ENCODE measurements at regions not wholly inside any gene's neighbourhood (a gene's known extent, or its start where the extent isn't known, plus 50 kb on each side); places are given as distances from the start of the nearest gene placed in this dataset.

DNA sequence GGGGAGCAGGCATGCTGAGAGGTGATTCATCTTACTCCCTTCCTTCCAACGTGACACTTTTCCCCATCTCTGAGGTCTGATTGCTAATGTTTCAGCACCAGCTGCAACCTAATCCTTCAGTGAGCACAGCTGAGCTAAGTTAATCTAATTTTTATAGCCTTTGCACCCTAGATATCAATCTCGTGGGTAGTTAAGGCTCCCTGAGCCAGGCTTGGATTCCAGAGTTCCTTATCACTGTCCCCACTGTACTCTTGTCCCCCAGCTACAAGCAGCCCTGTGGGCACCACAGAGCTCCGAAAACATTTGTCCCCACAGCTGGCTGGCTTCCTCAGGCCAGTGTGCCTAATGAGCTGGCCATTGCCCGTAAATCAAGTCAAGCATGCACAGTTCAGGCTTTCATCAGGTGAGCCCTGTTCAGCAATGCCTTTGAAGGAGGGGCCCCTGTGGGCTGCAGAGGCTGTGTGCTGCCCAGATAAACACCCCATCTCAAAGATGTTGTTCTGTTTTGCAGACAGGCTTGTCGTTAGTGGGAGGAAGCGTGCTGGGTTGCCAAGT, 376.9 kb upstream of the RASGRP1 start:
- DNase-seq = no peak
- H3K27ac ChIP-seq = no peak overlapping the region
- no peak overlapping the region for H3K4me3 ChIP-seq
- TF ChIP-seq, protein P1, sequence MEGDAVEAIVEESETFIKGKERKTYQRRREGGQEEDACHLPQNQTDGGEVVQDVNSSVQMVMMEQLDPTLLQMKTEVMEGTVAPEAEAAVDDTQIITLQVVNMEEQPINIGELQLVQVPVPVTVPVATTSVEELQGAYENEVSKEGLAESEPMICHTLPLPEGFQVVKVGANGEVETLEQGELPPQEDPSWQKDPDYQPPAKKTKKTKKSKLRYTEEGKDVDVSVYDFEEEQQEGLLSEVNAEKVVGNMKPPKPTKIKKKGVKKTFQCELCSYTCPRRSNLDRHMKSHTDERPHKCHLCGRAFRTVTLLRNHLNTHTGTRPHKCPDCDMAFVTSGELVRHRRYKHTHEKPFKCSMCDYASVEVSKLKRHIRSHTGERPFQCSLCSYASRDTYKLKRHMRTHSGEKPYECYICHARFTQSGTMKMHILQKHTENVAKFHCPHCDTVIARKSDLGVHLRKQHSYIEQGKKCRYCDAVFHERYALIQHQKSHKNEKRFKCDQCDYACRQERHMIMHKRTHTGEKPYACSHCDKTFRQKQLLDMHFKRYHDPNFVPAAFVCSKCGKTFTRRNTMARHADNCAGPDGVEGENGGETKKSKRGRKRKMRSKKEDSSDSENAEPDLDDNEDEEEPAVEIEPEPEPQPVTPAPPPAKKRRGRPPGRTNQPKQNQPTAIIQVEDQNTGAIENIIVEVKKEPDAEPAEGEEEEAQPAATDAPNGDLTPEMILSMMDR (IDR thresholded peaks at IDR 0.05) = no peak
- TF ChIP-seq POLR2A (IDR thresholded peaks at IDR 0.05) = no peak
- no peaks in the 10 kb centered on the region for H3K4me1 ChIP-seq
- H3K36me3 ChIP-seq = no peaks in the 10 kb centered on the region
- H3K9me3 ChIP-seq = no peaks in the 10 kb centered on the region
- H3K27me3 ChIP-seq = no peaks in the 10 kb centered on the region

DNA sequence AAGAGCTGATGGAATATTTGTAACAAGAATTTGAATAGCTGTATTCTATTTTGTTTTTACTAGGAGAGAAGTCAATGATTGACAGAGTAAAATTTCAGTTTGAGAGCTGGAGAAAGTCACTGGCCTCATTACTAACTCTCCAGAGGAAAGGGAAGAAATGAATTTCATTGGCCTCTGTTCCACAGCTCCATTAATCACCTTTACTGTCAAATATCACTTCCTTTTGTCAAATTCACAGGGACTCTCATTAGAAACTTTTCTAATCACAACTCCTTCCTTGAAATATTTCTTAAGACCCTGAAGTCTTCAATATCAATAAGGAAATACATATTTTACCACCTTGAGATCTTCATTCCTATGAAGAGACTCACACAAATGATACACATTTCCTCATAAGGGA, 379.9 kb upstream of the RASGRP1 start:
- no peak overlapping the region for H3K27ac ChIP-seq
- H3K27me3 ChIP-seq = no peaks in the 10 kb centered on the region
- DNase-seq = no peak
- H3K36me3 ChIP-seq = no peaks in the 10 kb centered on the region
- no peaks in the 10 kb centered on the region for H3K4me1 ChIP-seq
- H3K4me3 ChIP-seq = no peak overlapping the region
- H3K9me3 ChIP-seq = no peaks in the 10 kb centered on the region
- TF ChIP-seq POLR2A (IDR thresholded peaks at IDR 0.05) = no peak
- TF ChIP-seq, protein P1 (IDR thresholded peaks at IDR 0.05) = no peak

DNA sequence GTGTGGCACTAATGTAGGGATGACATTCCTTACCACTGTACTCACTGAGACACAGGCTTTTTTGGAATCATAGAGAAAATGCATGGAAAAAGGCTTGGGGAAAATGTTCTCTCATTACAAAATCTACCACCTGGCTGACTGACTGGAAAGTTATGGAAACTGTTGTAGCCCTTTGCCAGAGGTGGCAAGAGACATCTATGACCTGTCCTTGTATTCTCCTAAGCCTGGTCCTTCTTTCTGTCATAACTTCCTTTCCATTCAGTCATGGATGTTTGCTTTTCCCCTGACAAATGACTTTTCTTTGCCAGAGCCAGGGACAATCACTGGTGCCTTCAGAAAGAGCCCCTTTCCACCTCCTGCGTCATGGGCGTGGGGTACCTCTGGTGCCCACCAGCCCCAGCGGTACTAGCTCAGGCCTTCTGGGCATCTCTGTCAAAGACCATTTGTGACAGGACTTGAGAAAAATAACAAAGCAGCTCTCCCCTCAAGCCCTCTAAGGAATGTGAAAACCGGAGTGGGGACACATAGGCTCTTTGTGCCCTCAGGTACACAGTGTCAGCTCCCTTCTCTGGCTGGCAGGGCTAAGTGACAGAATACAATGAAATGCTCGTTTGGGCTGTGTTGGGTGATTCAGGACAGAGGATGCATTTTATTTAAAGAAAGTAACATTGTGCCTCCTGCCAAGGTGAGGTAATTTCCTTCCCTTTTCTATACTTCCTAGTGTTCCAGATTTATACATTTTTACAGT, 381.1 kb upstream of the RASGRP1 start:
- H3K27me3 ChIP-seq = no peaks in the 10 kb centered on the region
- TF ChIP-seq POLR2A (IDR thresholded peaks at IDR 0.05) = no peak
- TF ChIP-seq, protein P1 (IDR thresholded peaks at IDR 0.05) = no peak
- H3K27ac ChIP-seq = no peak overlapping the region
- no peak for DNase-seq
- no peak overlapping the region for H3K4me3 ChIP-seq
- H3K36me3 ChIP-seq = no peaks in the 10 kb centered on the region
- H3K9me3 ChIP-seq = no peaks in the 10 kb centered on the region
- H3K4me1 ChIP-seq = no peaks in the 10 kb centered on the region

DNA sequence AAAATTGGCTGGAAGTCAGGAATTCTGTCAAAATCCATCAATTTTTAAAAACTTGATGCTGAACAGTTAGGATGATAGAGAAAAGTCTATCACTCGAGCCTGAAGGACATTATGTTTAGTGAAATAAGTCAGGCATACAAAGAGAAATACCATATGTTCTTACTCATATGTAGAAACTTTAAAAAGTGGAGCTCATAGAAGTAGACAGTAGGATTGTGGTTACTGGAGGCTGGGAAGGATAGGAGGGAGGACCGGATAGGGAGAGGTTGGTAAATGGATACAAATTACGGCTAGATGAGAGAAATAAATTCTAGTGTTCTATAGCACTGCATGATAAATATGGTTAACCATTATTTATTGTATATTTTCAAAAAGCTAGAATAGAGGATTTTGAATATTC, 389.5 kb upstream of the RASGRP1 start:
- no peaks in the 10 kb centered on the region for H3K4me1 ChIP-seq
- no peak for DNase-seq
- no peaks in the 10 kb centered on the region for H3K9me3 ChIP-seq
- TF ChIP-seq, protein P1 (IDR thresholded peaks at IDR 0.05) = no peak
- no peak for TF ChIP-seq POLR2A (IDR thresholded peaks at IDR 0.05)
- H3K4me3 ChIP-seq = no peak overlapping the region
- no peaks in the 10 kb centered on the region for H3K27me3 ChIP-seq
- H3K27ac ChIP-seq = no peak overlapping the region
- H3K36me3 ChIP-seq = no peaks in the 10 kb centered on the region

DNA sequence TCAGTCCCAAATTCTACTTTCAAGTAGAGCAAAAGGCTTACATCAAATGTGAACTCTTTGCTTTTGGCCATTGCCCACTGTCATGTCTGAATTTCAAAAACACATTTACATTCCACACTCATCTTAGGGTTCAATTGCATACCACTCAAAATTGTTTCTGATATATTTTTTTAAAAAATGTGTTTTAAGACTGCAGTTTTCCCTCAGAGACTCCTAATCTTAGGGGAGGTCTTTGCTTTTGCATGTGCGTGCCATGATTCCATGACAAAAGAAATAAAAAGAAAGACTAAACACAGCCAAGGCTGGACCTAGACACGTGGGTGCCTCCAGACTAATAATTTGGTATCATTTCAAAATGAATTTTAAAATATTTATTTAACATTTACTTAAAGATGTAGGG, 396.8 kb upstream of the RASGRP1 start:
- no peaks in the 10 kb centered on the region for H3K36me3 ChIP-seq
- no peak overlapping the region for H3K27ac ChIP-seq
- DNase-seq = no peak
- H3K4me3 ChIP-seq = no peak overlapping the region
- no peaks in the 10 kb centered on the region for H3K27me3 ChIP-seq
- TF ChIP-seq POLR2A (IDR thresholded peaks at IDR 0.05) = no peak
- TF ChIP-seq, protein P1 (IDR thresholded peaks at IDR 0.05) = no peak
- no peaks in the 10 kb centered on the region for H3K9me3 ChIP-seq
- H3K4me1 ChIP-seq = no peaks in the 10 kb centered on the region
